SJCRH30 (cell line): ENCODE measurements at regions not wholly inside any gene's neighbourhood (a gene's known extent, or its start where the extent isn't known, plus 50 kb on each side); places are given as distances from the start of the nearest gene placed in this dataset.
A peak's percentile ranks its signal among the peaks of the same experiment; 100 is the strongest.
"Not testable (repeated sequence)": the region's sequence is repeated elsewhere in the genome, so short reads cannot be mapped to it uniquely, and the experiment has no call there.

Experiments
- DNase-seq, 2 experiments: peaks; one replicate each; pipeline ENCODE4 v3.0.0-alpha.2; 2015 to 2020
- H3K27ac ChIP-seq: fragments of 250-450 bp; sonication (Bioruptor Pico); 2 replicates; pipeline ENCODE4 v1.5.1; 2020; ENCODE audit warnings: mild to moderate bottlenecking, moderate library complexity
- H3K27me3 ChIP-seq: fragments of 250-450 bp; sonication (Bioruptor Pico); 2 replicates; pipeline ENCODE4 v1.5.1; 2020; ENCODE audit warnings: mild to moderate bottlenecking, moderate library complexity
- H3K36me3 ChIP-seq: fragments of 250-450 bp; sonication (Bioruptor Pico); 2 replicates; pipeline ENCODE4 v1.5.1; 2020; ENCODE audit warnings: mild to moderate bottlenecking, moderate library complexity
- H3K4me1 ChIP-seq: fragments of 250-450 bp; sonication (Bioruptor Pico); 2 replicates; pipeline ENCODE4 v1.5.1; 2020; ENCODE audit warnings: mild to moderate bottlenecking, moderate library complexity
- H3K4me3 ChIP-seq: fragments of 250-450 bp; sonication (Bioruptor Pico); 2 replicates; pipeline ENCODE4 v1.5.1; 2020; ENCODE audit warnings: mild to moderate bottlenecking, moderate library complexity
- H3K9me3 ChIP-seq: fragments of 250-450 bp; sonication (Bioruptor Pico); replicated peaks from 2 replicates; pipeline ENCODE4 v1.5.1; 2020; ENCODE audit warnings: mild to moderate bottlenecking, moderate library complexity

DNA sequence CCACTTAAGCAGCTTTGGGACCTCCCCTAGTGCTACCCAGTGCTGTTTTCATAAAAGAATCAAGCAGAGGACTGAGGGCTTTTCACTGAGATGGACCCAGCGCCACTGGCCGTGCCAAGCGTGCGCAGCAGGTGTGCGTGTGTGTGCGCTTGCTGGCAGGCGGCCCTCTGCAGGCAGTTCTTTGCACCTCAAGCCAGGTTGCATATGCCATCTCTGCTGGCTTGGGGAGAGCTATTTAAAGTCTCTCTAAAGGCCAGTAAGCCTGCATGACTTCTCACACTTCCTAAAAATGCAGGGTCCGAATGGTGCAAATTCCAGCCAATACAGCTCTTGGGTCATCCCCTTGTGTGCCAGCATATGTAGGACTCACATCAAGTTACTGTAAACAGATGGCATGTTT, 255.5 kb downstream of the RNF152 start:
- Histone ChIP-seq H3K27ac (no peak overlapping the region), H3K4me3 (no peak overlapping the region), H3K9me3 (no peaks in the 10 kb centered on the region), H3K36me3 (no peaks in the 10 kb centered on the region), H3K4me1 (peaks cover 9% of the 10 kb centered on the region), H3K27me3 (no peaks in the 10 kb centered on the region)
- no peak for DNase-seq

GRCh38 chr18:61635901-61636528, 256.8 kb downstream of the RNF152 start:
- Histone ChIP-seq H3K27me3 (no peaks in the 10 kb centered on the region), H3K4me3 (peak overlapping the region; percentile 48), H3K9me3 (no peaks in the 10 kb centered on the region), H3K27ac (peak overlapping the region; percentile 53), H3K4me1 (peaks cover 9% of the 10 kb centered on the region), H3K36me3 (no peaks in the 10 kb centered on the region)
- DNase-seq: peak; percentile 84 to 91

DNA sequence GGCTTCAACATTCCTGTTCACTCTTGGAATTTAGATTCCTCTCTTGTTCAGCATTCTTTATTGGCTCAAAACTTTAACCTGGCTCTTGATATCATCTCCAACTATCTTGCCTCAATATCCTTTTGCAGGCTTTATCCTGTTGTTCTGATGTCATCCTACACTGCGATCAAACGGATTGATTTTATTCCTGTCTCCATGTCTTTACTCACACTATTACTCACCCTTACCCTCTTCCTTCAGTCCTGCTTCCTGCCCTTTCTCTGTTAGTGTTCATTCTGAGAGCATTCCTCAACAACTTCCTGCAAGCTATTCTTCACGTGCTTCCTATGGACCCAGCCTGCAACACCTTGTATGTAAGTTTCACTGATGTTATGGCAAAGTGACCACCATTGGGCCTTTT, 264.7 kb downstream of the RNF152 start:
- no peaks in the 10 kb centered on the region for H3K9me3 ChIP-seq
- no peaks in the 10 kb centered on the region for H3K4me1 ChIP-seq
- no peak overlapping the region for H3K4me3 ChIP-seq
- no peak overlapping the region for H3K27ac ChIP-seq
- no peak for DNase-seq
- no peaks in the 10 kb centered on the region for H3K36me3 ChIP-seq
- no peaks in the 10 kb centered on the region for H3K27me3 ChIP-seq

DNA sequence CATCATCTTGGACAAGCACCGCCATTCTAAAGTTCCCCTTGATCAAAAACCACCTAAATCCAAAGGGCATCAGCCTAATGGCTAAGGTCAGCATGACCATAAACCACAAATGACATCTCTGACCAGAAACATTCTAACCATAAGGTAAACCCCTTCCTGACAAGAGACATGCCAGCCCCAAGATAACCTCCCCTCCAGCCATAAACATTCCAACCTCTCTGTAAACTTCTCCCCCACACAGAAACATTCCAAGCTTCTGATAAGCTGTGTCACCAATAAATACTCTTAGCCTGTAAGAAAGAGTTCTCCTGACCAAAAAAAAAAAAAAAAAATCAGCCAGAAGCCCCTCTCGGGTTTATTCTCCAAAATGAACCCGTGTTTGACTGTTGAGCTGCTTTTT, 268.2 kb downstream of the RNF152 start:
- H3K36me3 ChIP-seq, H3K27me3 ChIP-seq, H3K27ac ChIP-seq, H3K4me3 ChIP-seq, H3K9me3 ChIP-seq, DNase-seq, H3K4me1 ChIP-seq: not testable (repeated sequence)

DNA sequence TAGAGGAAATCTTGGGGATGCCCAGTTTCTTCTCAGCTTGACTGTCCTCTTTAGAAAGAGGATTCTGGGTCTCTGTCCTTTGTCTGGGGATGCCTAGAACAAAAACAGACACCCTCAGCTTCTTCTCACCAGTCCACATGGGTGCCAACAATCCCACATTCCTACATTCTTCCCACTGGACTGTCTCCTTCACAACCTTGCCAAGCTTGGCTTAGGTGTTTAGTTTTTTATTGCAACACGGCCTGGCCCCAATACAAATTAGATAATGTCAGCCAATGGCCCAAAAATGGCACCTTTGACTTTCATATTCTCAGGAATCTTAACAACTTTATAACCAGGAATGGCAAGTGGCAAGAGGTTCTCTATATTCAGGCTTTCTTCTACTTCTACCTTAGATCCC, 273.0 kb downstream of the RNF152 start:
- no peaks in the 10 kb centered on the region for H3K36me3 ChIP-seq
- H3K27ac ChIP-seq: no peak overlapping the region
- no peak overlapping the region for H3K4me3 ChIP-seq
- no peaks in the 10 kb centered on the region for H3K9me3 ChIP-seq
- H3K27me3 ChIP-seq: no peaks in the 10 kb centered on the region
- no peaks in the 10 kb centered on the region for H3K4me1 ChIP-seq
- no peak for DNase-seq

- DNase-seq: no peak
- Histone ChIP-seq H3K9me3 (no peaks in the 10 kb centered on the region), H3K27me3 (no peaks in the 10 kb centered on the region), H3K36me3 (no peaks in the 10 kb centered on the region), H3K4me3 (no peak overlapping the region), H3K4me1 (no peaks in the 10 kb centered on the region), H3K27ac (no peak overlapping the region)
These were observed 274.0 kb downstream of the RNF152 start for GRCh38 chr18:61618816-61619215.

DNA sequence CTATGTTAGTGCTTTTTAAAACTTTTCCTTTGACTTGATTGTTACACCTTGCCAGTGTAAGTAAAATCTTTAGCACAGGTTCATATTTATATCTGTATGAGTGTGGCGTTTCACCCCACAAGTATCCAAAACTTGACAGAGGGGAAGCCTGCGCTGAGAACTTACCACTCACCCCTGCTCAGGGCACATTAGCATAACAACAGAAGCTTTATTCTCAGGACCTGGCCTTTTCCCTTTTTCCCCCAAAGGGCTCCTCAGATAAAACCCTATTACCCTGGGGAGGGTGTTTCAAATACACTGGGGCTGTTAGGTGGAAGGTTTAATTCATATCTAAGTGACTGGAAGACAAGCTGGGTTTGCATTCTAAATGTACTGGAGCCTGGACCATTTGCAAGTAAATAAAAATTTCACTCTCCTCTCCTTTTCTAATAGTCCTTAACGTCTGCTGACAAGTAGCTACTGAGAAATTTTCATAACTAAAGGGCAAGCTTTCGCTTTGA, 276.6 kb downstream of the RNF152 start:
- Histone ChIP-seq H3K4me1 (no peaks in the 10 kb centered on the region), H3K27ac (no peak overlapping the region), H3K27me3 (no peaks in the 10 kb centered on the region), H3K4me3 (no peak overlapping the region), H3K36me3 (no peaks in the 10 kb centered on the region), H3K9me3 (no peaks in the 10 kb centered on the region)
- DNase-seq: no peak

DNA sequence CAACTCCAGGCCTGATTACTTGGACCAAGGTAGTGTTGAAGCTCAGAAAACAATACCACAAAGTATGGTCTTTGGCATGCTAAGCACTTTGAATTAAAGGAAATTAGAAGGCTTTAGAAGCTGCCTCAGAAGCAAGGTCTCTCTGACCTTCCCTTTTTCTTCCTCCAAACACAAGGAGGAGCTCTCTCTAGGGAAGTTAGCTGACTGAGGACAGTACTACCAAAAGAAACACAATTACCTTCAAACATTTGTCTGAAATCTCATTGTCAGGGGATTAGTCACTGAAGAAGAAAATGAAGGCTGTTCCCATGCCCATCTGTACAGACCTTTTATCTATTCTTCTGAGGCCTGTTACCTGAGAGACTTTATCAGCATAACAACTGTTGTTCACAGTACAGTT, 279.3 kb downstream of the CDH20 start:
- H3K27me3 ChIP-seq: no peaks in the 10 kb centered on the region
- H3K4me1 ChIP-seq: peaks cover 6% of the 10 kb centered on the region; the same call in 1 of the 2 replicates
- no peak overlapping the region for H3K27ac ChIP-seq
- H3K4me3 ChIP-seq: no peak overlapping the region
- no peaks in the 10 kb centered on the region for H3K36me3 ChIP-seq
- DNase-seq: no peak
- H3K9me3 ChIP-seq: no peaks in the 10 kb centered on the region

- Histone ChIP-seq H3K27me3 (no peaks in the 10 kb centered on the region), H3K36me3 (no peaks in the 10 kb centered on the region), H3K4me1 (peaks cover 21% of the 10 kb centered on the region), H3K9me3 (no peaks in the 10 kb centered on the region), H3K27ac (no peak overlapping the region), H3K4me3 (no peak overlapping the region)
- no peak for DNase-seq
These were observed 275.9 kb downstream of the CDH20 start for GRCh38 chr18:61609131-61609530.

DNA sequence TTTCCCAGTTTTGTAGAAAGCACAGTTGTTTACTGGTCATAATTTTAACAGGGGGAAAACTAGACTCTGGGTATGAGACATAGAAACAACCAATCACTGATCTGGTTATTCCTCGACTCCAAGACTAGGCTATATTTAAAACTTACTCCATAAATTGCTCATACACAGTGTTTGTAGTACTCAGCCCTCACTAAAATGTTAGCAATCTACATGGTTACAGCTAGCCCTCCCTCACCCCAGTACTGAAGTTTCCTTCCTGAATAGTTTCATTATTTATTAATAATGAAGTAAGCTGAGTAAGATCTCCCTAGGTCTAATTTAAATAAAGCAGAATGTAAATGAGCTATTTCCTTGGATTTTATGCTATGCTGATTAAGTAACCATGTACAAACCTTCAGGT, 275.1 kb downstream of the CDH20 start:
- DNase-seq: no peak
- Histone ChIP-seq H3K9me3 (no peaks in the 10 kb centered on the region), H3K36me3 (no peaks in the 10 kb centered on the region), H3K27me3 (no peaks in the 10 kb centered on the region), H3K4me3 (no peak overlapping the region), H3K4me1 (peaks cover 22% of the 10 kb centered on the region), H3K27ac (no peak overlapping the region)

GRCh38 chr18:61607867-61608266, 274.6 kb downstream of the CDH20 start:
- H3K4me3 ChIP-seq: no peak overlapping the region
- H3K9me3 ChIP-seq: no peaks in the 10 kb centered on the region
- no peaks in the 10 kb centered on the region for H3K27me3 ChIP-seq
- H3K27ac ChIP-seq: peak overlapping the region; percentile 94
- H3K4me1 ChIP-seq: peaks cover 22% of the 10 kb centered on the region
- no peak for DNase-seq
- H3K36me3 ChIP-seq: no peaks in the 10 kb centered on the region

GRCh38 chr18:61606759-61607158, 273.5 kb downstream of the CDH20 start:
- H3K36me3 ChIP-seq: peaks cover 2% of the 10 kb centered on the region; the same call in 1 of the 2 replicates
- peak overlapping the region; percentile 56 for H3K4me3 ChIP-seq
- H3K27ac ChIP-seq: peak overlapping the region; percentile 94
- peak; percentile 86 for DNase-seq
- H3K27me3 ChIP-seq: no peaks in the 10 kb centered on the region
- H3K4me1 ChIP-seq: peaks cover 22% of the 10 kb centered on the region
- H3K9me3 ChIP-seq: no peaks in the 10 kb centered on the region

DNA sequence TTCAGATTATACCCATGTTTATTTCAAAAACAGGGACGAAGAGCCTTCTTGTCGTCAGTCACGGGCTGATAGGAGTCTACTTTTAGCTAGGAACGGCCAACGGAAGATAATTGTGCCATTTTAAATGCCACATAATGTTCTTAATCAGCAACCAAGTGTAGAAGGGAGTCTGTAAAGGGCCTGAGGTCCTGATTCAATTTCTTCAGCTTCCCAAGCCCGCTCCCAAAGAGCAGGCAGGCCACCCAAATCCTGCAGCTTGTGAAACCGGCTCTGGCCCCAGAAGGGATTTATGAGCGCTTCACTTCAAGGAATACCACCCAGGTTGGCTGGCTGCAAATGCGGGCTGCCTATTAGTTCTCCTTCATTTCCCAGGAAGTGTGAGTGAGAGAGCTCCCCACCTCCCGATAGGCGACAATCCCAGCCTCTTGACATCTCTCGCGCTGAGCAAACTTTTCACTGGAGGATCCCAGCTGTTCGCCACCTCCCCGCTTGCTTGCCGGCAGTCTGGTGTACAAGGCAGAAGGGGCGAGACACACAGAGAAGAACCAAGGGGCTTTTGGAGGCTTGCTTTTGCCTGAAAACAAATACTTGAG, 272.9 kb downstream of the CDH20 start:
- no peaks in the 10 kb centered on the region for H3K9me3 ChIP-seq
- peaks cover 22% of the 10 kb centered on the region for H3K4me1 ChIP-seq
- no peaks in the 10 kb centered on the region for H3K27me3 ChIP-seq
- peak overlapping the region; percentile 56 for H3K4me3 ChIP-seq
- H3K27ac ChIP-seq: peak overlapping the region; percentile 94
- H3K36me3 ChIP-seq: peaks cover 2% of the 10 kb centered on the region; the same call in 1 of the 2 replicates
- peak; percentile 90 to 94 for DNase-seq

DNA sequence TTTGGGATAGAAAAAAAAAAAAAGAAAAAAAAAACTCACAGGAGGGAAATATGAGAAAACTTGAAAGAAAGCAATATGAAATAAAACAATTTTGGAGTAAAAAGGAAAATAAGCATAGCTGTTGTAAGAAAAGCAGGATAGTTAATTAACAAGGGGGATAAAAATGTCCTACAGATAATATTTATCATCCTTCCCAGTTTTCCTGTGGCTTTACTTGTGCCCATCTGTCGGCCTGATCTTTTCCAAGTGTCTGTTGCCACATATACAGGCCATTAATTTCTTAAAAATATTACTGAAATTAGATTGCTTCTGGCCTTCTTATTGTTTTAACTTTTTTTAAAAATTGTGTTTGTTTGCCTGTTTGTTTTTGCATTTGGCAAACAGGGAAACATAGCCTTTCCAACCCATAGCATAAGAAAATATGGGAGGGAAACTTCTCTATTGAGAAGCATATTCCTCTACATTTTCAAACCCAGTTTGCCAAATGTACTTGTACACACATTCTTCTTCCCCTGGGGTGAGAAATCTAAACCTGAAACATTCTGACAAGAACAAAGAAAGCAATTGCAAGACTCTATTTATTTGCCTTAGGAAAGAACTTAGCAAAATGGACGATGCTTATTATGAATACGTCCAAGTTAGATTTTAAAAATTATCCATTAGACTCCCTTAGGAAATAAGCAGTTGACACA, 272.3 kb downstream of the CDH20 start:
- peaks cover 2% of the 10 kb centered on the region; the same call in 1 of the 2 replicates for H3K36me3 ChIP-seq
- H3K4me3 ChIP-seq: peak overlapping the region; percentile 56
- no peaks in the 10 kb centered on the region for H3K27me3 ChIP-seq
- peak in 1 of 2 experiments; percentile 13 for DNase-seq
- peak overlapping the region; percentile 94 for H3K27ac ChIP-seq
- H3K9me3 ChIP-seq: no peaks in the 10 kb centered on the region
- peaks cover 22% of the 10 kb centered on the region for H3K4me1 ChIP-seq
